ENCODE measurements at regions not wholly inside any gene's neighbourhood (a gene's known extent, or its start where the extent isn't known, plus 50 kb on each side); places are given as distances from the start of the nearest gene placed in this dataset.
"Not testable (repeated sequence)": the region's sequence is repeated elsewhere in the genome, so short reads cannot be mapped to it uniquely, and the experiment has no call there.

DNA sequence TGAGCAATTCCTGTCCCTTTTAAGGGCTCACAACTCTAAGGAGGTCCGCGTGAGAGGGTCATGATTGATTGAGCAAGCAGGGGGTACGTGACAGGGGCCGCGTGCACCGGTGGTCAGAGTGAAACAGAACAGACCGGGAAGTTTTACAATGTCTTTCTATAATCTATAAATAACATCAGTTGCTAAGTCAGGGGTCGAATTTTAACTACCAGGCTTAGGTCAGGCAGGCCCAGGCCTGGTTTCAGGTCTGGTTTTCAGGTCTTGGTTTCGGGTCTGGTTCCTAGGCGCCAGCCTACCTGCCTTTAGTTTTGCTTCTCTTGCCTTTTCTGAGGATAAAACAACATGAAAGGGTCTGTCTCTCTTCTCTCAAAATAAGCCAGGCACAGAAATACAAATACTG lies 476.0 kb upstream of the CAMK1G start:
- FAIRE-seq = no peak
- DNase-seq (ENCODE audit: insufficient read length, low spot score) = no peak
- TF ChIP-seq, protein P1, sequence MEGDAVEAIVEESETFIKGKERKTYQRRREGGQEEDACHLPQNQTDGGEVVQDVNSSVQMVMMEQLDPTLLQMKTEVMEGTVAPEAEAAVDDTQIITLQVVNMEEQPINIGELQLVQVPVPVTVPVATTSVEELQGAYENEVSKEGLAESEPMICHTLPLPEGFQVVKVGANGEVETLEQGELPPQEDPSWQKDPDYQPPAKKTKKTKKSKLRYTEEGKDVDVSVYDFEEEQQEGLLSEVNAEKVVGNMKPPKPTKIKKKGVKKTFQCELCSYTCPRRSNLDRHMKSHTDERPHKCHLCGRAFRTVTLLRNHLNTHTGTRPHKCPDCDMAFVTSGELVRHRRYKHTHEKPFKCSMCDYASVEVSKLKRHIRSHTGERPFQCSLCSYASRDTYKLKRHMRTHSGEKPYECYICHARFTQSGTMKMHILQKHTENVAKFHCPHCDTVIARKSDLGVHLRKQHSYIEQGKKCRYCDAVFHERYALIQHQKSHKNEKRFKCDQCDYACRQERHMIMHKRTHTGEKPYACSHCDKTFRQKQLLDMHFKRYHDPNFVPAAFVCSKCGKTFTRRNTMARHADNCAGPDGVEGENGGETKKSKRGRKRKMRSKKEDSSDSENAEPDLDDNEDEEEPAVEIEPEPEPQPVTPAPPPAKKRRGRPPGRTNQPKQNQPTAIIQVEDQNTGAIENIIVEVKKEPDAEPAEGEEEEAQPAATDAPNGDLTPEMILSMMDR (IDR thresholded peaks at IDR 0.05; ENCODE audit: insufficient read depth, missing control alignments) = no peak

DNA sequence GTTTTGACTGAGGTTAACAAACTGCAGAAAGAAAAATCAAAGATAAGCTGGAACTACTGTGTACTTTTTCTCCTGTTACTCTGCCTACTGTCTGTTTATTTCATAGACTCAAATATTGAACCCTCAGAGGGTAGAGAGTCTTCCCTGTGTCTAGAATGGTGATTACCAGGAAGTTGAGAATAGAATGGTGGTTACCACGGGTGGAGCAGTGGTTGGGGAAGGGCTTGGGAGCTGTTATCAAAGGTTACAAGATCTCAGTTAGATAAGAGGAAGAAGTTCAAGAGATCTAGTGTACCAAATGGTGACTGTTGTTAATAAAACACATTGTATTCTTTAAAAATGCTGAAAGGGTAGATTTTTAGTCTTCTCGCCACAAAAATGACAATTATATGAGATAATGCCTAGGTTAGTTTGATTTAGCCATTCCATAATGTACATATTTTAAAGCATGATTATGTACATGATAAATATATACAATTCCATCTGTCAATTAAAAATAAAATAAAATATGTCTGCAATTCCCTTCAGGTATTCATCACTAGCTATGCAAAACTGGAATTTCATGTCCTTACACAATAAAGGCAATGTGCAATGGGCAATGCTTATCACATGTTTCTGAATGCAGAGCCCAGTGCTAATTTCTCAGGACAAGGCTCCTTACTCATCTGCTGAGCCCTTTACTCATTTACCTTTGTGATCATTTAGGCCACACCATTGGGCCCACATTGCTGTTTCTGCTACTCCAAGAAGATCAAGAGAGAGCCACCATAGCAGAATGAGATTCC lies 474.3 kb upstream of the CAMK1G start:
- TF ChIP-seq, protein P1 (IDR thresholded peaks at IDR 0.05; ENCODE audit: insufficient read depth, missing control alignments) = no peak
- FAIRE-seq (no peak), DNase-seq (ENCODE audit: insufficient read length, low spot score) (no peak)

DNA sequence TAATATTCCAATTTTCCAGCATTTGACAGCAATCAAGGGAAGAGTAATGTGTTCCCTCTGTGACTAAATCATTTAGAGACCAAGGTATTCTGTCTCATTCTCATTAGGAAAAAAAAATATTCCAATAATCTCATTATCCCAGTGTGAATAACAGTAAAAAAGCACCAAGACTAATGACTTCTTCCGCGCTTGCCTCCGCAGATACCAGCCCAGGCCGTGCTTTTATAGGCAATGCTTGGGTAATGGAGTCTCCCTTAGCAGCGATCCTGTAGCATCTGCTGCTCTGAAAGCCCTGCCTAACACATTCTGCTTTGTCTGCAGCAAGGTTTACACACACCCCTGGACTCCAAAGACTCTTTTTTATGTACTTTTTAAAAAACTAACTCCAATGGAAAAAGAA lies 470.0 kb upstream of the CAMK1G start:
- no peak for DNase-seq (ENCODE audit: insufficient read length, low spot score)
- FAIRE-seq = no peak
- TF ChIP-seq, protein P1 (IDR thresholded peaks at IDR 0.05; ENCODE audit: insufficient read depth, missing control alignments) = no peak

DNA sequence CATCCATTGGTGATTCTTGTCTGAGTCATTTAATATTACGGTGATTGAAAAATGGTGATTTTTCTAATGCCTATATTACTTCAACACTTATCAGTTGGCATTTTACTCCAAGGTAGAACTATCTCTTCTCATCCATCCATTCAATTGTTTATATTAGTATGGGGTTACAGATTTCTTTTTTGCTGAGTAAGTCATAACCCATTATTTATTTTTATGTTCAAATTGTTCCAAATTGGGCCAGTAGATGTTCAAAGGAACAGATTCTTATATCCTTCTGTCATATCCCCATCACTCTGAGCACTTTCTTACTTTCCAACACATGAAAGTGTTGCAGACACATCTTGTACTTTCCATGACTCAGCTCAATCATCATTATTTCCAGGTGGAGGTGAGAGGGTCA lies 466.8 kb upstream of the CAMK1G start:
- no peak for DNase-seq (ENCODE audit: insufficient read length, low spot score)
- FAIRE-seq = no peak
- TF ChIP-seq, protein P1 (IDR thresholded peaks at IDR 0.05; ENCODE audit: insufficient read depth, missing control alignments) = no peak

DNA sequence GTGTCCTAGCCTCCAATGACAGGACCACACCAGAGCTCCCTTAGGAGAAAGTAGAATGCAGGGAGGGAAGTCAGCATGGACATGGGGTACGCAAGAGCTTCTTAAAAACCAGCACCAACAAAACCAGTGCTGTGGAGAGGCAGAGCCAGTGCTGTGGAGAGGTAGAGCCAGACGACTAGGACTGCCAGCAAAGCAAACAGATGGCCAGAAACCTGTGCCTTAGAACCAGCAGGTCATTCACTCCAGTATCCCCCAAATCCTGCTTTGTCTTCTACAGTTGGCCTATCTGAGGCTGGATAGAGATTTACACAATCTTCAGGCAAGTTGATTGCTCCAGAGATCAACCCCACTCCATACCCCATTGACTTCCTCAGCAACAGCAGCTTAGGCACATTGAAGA lies 459.9 kb upstream of the CAMK1G start:
- FAIRE-seq (no peak), DNase-seq (ENCODE audit: insufficient read length, low spot score) (no peak)
- TF ChIP-seq, protein P1 (IDR thresholded peaks at IDR 0.05; ENCODE audit: insufficient read depth, missing control alignments) = no peak

DNA sequence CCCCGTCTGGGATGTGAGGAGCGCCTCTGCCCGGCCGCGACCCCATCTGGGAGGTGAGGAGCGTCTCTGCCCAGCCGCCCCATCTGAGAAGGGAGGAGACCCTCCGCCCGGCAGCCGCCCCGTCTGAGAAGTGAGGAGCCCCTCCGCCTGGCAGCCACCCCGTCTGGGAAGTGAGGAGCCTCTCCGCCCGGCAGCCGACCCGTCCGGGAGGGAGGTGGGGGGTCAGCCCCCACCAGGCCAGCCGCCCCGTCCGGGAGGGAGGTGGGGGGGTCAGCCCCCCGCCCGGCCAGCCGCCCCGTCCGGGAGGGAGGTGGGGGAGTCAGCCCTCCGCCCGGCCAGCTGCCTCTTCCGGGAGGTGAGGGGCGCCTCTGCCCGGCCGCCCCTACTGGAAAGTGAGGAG lies 454.4 kb upstream of the CAMK1G start:
- FAIRE-seq; DNase-seq (ENCODE audit: insufficient read length, low spot score): not testable (repeated sequence)

DNA sequence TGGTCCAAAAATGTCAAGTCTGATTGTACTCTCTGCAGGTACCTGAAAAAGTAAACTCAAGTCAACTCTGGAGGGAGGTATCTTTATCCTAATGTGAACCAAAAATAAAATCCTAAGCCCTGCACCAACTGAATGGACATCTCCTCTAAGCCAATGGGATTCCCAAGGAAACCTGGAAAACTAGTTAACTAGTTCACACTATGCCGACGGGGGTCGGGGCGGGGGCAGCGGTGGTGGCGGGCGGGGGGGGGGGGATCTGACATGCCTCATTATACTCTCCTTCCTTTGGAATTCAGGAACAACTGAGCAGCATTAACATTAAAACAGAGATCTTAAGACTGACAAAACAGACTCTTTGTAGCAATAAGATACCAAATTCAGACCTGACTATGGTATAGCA lies 452.6 kb upstream of the CAMK1G start:
- DNase-seq (ENCODE audit: insufficient read length, low spot score) (no peak), FAIRE-seq (no peak)
- TF ChIP-seq, protein P1 (IDR thresholded peaks at IDR 0.05; ENCODE audit: insufficient read depth, missing control alignments) = no peak
